GM23338 (cell line): ENCODE measurements at regions not wholly inside any gene's neighbourhood (a gene's known extent, or its start where the extent isn't known, plus 50 kb on each side); places are given as distances from the start of the nearest gene placed in this dataset.

Source experiments
- ATAC-seq: fragments of 200-7000 bp; cut with Tn5 transposase; 3 replicates; pipeline ENCODE4 v1.9.1; 2020
- DNase-seq: peaks from one replicate; pipeline ENCODE4 v3.0.0-alpha.2; 2015; ENCODE audit warnings: low spot score
- H2AFZ ChIP-seq: fragments of 200-600 bp; sonication (generic); 2 replicates; pipeline ENCODE4 v1.8.0; 2016; ENCODE audit warnings: antibody characterized with exemption, mild to moderate bottlenecking, moderate library complexity
- H3F3A ChIP-seq: fragments of 200-600 bp; sonication (generic); replicated peaks from 2 replicates; pipeline ENCODE4 v1.8.0; 2017; ENCODE audit warnings: antibody characterized with exemption, mixed run types, low read depth
- H3K27ac ChIP-seq: fragments of 200-600 bp; sonication (generic); 2 replicates; pipeline ENCODE4 v1.6.1; 2016; ENCODE audit warnings: low read depth
- H3K27me3 ChIP-seq: fragments of 200-600 bp; sonication (generic); 2 replicates; pipeline ENCODE4 v1.8.0; 2016; ENCODE audit warnings: mild to moderate bottlenecking, mixed run types, moderate library complexity; ENCODE audit not compliant: insufficient read depth
- H3K36me3 ChIP-seq: fragments of 200-600 bp; sonication (generic); 2 replicates; pipeline ENCODE4 v1.8.0; 2016; ENCODE audit warnings: mild to moderate bottlenecking; ENCODE audit not compliant: insufficient read depth
- H3K4me1 ChIP-seq: fragments of 200-600 bp; sonication (generic); 2 replicates; pipeline ENCODE4 v1.8.0; 2016; ENCODE audit warnings: mild to moderate bottlenecking, moderate library complexity; ENCODE audit not compliant: insufficient read depth
- H3K4me2 ChIP-seq: fragments of 200-600 bp; sonication (generic); 2 replicates; pipeline ENCODE4 v1.7.1; 2017; ENCODE audit warnings: mixed run types
- H3K4me3 ChIP-seq: fragments of 200-600 bp; sonication (generic); 2 replicates; pipeline ENCODE4 v1.6.1; 2016; ENCODE audit warnings: mixed run types
- H3K79me2 ChIP-seq: fragments of 200-600 bp; sonication (generic); replicated peaks from 2 replicates; pipeline ENCODE4 v1.8.0; 2017; ENCODE audit warnings: mild to moderate bottlenecking; ENCODE audit not compliant: insufficient read depth
- H3K9me2 ChIP-seq: fragments of 200-600 bp; sonication (generic); 2 replicates; pipeline ENCODE4 v1.8.0; 2017; ENCODE audit not compliant: insufficient read depth
- H4K20me1 ChIP-seq: fragments of 200-600 bp; sonication (generic); replicated peaks from 2 replicates; pipeline ENCODE4 v1.8.0; 2017; ENCODE audit warnings: mild to moderate bottlenecking; ENCODE audit not compliant: insufficient read depth
- H3K27ac Mint-ChIP-seq: 2 replicates; pipeline ENCODE4 v1.8.0; 2020; ENCODE audit warnings: inconsistent platforms, mild to moderate bottlenecking, moderate library complexity, mixed read lengths
- H3K27me3 Mint-ChIP-seq: 3 replicates; pipeline ENCODE4 v1.8.0; 2022; ENCODE audit warnings: low read depth, mild to moderate bottlenecking, moderate library complexity, mixed read lengths, inconsistent platforms; ENCODE audit not compliant: insufficient read depth, poor library complexity
- H3K36me3 Mint-ChIP-seq: 3 replicates; pipeline ENCODE4 v1.8.0; 2021; ENCODE audit warnings: low read depth, mild to moderate bottlenecking, inconsistent platforms, moderate library complexity, mixed read lengths
- H3K4me1 Mint-ChIP-seq: 3 replicates; pipeline ENCODE4 v1.8.0; 2020; ENCODE audit warnings: mild to moderate bottlenecking, inconsistent platforms, mixed read lengths
- H3K4me3 Mint-ChIP-seq: 3 replicates; pipeline ENCODE4 v1.8.0; 2021; ENCODE audit warnings: moderate library complexity, mild to moderate bottlenecking, inconsistent platforms, mixed read lengths
- H3K9me3 Mint-ChIP-seq: 3 replicates; pipeline ENCODE4 v1.8.0; 2020; ENCODE audit warnings: moderate library complexity, mild to moderate bottlenecking, inconsistent platforms, mixed read lengths
- CTCF ChIP-seq, 2 experiments: fragments of 200-600 bp in 1 of 2; sonication (generic) in 1 of 2; conservative IDR thresholded peaks; 2 replicates each; pipeline versions ENCODE4 v1.5.1 to v1.6.1; 2016 to 2017; ENCODE audit warnings: antibody characterized with exemption in 2 of 2, low read depth in 2 of 2, mild to moderate bottlenecking in 2 of 2, moderate library complexity in 1 of 2
- EZH2phosphoT487 ChIP-seq: fragments of 200-600 bp; sonication (generic); IDR thresholded peaks from one replicate; pipeline ENCODE4 v1.8.1; 2018; ENCODE audit warnings: antibody characterized with exemption; ENCODE audit not compliant: unreplicated experiment
- JUNB ChIP-seq: IDR thresholded peaks from one replicate; pipeline ENCODE4 v1.6.1; 2016; ENCODE audit warnings: antibody characterized with exemption; ENCODE audit not compliant: unreplicated experiment
- NANOG ChIP-seq: IDR thresholded peaks from 2 replicates; pipeline ENCODE4 v1.6.1; 2016; ENCODE audit warnings: antibody characterized with exemption, borderline replicate concordance
- POLR2AphosphoS5 ChIP-seq: IDR thresholded peaks from 2 replicates; pipeline ENCODE4 v1.6.1; 2016; ENCODE audit warnings: antibody characterized with exemption, low read depth
- ZNF331 ChIP-seq: fragments of 250-450 bp; sonication (Bioruptor Pico); IDR thresholded peaks from 2 replicates; pipeline ENCODE4 v1.5.0; 2020; ENCODE audit warnings: low read depth, mild to moderate bottlenecking, moderate library complexity
- ZNF462 ChIP-seq: fragments of 250-450 bp; sonication (Bioruptor Pico); IDR thresholded peaks from 2 replicates; pipeline ENCODE4 v1.5.0; 2020; ENCODE audit warnings: mild to moderate bottlenecking, moderate library complexity

- Histone ChIP-seq H4K20me1 (no peaks in the 10 kb centered on the region), H3K9me2 (no peaks in the 10 kb centered on the region; the same call in 1 of the 2 replicates), H3K36me3 (no peaks in the 10 kb centered on the region), H3K27ac (no peak overlapping the region), H3K4me2 (no peak overlapping the region), H3K4me3 (no peak overlapping the region), H3K27me3 (peaks cover 27% of the 10 kb centered on the region), H3K79me2 (no peaks in the 10 kb centered on the region), H3K4me1 (peaks cover 6% of the 10 kb centered on the region; the same call in 1 of the 2 replicates), H2AFZ (no peak overlapping the region), H3F3A (no peaks in the 10 kb centered on the region)
- H3K27me3 Mint-ChIP-seq: peaks cover 6% of the 10 kb centered on the region
- H3K36me3 Mint-ChIP-seq: no peaks in the 10 kb centered on the region
- H3K27ac Mint-ChIP-seq: no peak overlapping the region
- peaks cover 19% of the 10 kb centered on the region for H3K4me1 Mint-ChIP-seq
- ATAC-seq (no peak), DNase-seq (no peak)
- no peak overlapping the region for H3K4me3 Mint-ChIP-seq
- no peaks in the 10 kb centered on the region for H3K9me3 Mint-ChIP-seq
- no peak for TF ChIP-seq ZNF331
- TF ChIP-seq ZNF462 (CRISPR knock-in tag): no peak
- TF ChIP-seq NANOG: no peak
- TF ChIP-seq CTCF (conservative IDR thresholded peaks at IDR 0.05; ENCODE audit: low read depth in 2 of 2): no peak
- no peak for TF ChIP-seq JUNB
- no peak for TF ChIP-seq POLR2AphosphoS5
- no peak for TF ChIP-seq EZH2phosphoT487
Observed at GRCh38 chrX:46258356-46258755, 286.9 kb downstream of the ZNF674 start.
